Activated CD4-positive, alpha-beta T cell treated with anti-CD3 and anti-CD28 coated beads, Interleukin-2, amount 50 U/mL, for 24 hours (primary cell): ENCODE measurements at regions not wholly inside any gene's neighbourhood (a gene's known extent, or its start where the extent isn't known, plus 50 kb on each side); places are given as distances from the start of the nearest gene placed in this dataset.
"Not testable (repeated sequence)": the region's sequence is repeated elsewhere in the genome, so short reads cannot be mapped to it uniquely, and the experiment has no call there.

Experiments used
- DNase-seq, 2 donors: peaks; one replicate each; pipeline ENCODE4 v3.0.0-alpha.2; 2020; ENCODE audit warnings: low read depth in 1 of 2, low spot score in 1 of 2

GRCh38 chr15:95129574-95129973 is 898.2 kb downstream of the MCTP2 start:
- DNase-seq, result no peak

DNA sequence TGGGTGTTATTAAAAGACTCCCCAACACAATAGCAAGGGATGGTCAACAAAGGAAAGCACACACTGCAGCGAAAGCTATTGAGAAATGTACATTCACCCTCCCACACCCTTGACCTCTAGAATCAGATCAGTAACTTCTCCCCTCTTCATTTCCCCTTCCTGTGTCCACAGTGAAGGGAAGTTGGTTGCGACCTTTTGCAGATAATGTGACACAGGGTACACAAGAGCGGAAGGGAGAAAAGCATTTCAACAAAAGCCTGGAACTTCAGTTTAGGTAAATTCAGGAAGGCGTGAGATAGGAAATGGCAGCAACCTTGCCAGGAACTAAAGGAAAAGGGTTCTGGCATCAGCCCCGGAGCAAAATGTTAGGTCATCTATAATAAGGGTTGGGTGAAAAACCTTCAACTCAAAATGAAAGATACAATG is 899.8 kb downstream of the MCTP2 start:
- no peak for DNase-seq

- DNase-seq, result no peak
These were observed 901.4 kb downstream of the MCTP2 start for GRCh38 chr15:95132774-95133173.

GRCh38 chr15:95134431-95135110 is 903.2 kb downstream of the MCTP2 start:
- no peak for DNase-seq

- no peak for DNase-seq
These were observed 907.4 kb downstream of the MCTP2 start for GRCh38 chr15:95138604-95139270.

DNA sequence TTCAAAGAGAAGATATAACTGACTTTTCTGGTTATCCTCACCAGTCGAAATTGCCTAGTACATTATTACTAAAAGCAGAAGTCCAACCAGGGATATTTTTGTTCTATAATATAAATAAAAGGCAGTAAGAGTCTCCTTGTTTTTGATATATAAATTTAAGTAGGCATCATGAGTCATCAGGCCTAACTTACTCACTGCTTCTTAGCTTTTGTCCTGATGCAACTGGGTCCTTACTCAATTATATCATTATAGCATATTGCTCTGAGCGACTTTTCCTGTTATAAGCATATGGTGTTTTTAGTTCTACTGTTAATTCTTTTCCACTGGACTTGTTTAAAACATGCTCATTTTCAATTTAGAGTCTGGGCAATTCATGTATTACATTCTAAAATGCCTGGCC is 910.1 kb downstream of the MCTP2 start:
- DNase-seq, result no peak

DNA sequence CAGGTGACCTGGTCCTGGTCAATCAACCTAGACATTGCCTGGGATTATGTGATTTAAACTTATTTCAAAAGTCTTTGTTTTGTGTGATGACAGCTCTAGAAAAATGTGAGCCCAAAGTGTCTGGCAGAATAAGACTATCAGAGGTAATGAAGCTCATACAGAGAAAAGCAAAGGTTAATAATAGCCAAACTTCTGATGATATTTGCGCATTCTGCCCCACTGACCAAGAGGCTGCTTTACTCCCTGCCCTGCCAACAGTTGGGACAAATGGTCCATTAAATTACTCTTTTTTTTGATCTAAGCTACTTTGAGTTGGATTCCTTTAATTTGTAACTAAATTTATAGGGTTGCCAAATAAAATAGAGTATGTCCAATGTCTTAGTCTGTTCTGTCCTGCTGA is 911.2 kb downstream of the MCTP2 start:
- DNase-seq, result no peak

DNA sequence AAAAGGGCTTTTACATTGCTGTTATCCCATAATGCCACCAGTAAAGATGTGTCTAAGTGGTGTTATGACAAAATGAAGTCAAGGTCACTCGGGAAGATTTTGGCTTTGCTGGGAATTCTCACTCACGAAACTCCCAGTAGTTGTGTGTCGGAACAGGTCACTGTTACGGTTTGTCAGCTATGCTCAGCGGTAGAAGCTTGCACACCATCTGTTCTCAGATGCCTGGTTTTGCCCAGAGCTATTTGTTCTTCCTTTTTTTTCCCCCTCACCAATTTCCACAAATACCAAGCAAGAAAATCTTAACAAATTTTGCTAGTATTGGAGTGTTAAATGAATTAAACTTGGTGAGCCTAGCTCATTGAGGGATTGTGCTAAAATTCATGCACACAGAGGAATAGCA is 915.1 kb downstream of the MCTP2 start:
- no peak for DNase-seq

- no peak for DNase-seq
These were observed 916.8 kb downstream of the MCTP2 start for GRCh38 chr15:95148183-95148582.

- no peak for DNase-seq
These were observed 917.7 kb downstream of the MCTP2 start for GRCh38 chr15:95149036-95149435.

GRCh38 chr15:95149771-95150170 is 918.4 kb downstream of the MCTP2 start:
- no peak for DNase-seq

DNA sequence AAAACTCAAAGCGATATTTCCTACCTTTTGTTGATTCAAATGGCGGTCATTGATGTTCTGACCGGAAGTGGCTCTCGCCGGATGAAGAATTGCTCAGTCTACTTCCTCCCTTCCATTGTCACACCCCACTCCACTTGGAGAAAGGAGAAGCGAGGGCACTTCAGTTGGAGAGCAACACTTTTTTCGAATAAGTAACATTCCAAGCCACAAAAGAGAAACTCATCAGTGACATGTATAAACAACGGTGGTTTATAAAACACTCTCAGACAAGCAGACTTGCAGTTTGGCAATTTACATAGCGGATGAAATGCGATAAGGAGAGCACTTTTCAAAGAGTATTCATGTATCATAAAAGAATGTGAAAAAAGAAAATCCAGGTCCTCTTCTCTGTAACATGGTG is 919.1 kb downstream of the MCTP2 start:
- DNase-seq, result no peak

GRCh38 chr15:95152741-95153140 is 921.4 kb downstream of the MCTP2 start:
- DNase-seq, result no peak

- not testable (repeated sequence) for DNase-seq
These were observed 921.8 kb downstream of the MCTP2 start for GRCh38 chr15:95153201-95153600.

GRCh38 chr15:95160316-95160715 is 929.0 kb downstream of the MCTP2 start:
- DNase-seq, result no peak

DNA sequence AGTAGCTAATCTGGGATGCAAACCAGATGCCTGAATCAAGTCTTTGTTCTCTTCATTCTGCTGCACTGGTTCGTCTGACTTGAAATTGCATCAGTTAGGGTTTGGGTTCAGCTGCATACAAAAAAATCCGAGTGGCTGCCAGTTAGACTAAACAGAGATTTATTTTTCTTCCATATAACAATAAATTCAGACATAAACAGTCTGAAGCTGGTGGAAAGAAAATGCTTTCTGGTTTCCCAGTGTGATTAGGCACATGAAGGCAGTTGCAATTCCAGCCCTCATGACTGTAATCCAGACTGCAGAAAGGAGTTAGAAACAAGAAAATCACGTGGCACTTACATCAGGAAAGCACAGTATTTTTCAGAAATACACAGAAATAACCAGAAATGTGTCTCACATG is 930.7 kb downstream of the MCTP2 start:
- DNase-seq, result no peak

- no peak for DNase-seq
These were observed 931.2 kb downstream of the MCTP2 start for GRCh38 chr15:95162531-95162930.

DNA sequence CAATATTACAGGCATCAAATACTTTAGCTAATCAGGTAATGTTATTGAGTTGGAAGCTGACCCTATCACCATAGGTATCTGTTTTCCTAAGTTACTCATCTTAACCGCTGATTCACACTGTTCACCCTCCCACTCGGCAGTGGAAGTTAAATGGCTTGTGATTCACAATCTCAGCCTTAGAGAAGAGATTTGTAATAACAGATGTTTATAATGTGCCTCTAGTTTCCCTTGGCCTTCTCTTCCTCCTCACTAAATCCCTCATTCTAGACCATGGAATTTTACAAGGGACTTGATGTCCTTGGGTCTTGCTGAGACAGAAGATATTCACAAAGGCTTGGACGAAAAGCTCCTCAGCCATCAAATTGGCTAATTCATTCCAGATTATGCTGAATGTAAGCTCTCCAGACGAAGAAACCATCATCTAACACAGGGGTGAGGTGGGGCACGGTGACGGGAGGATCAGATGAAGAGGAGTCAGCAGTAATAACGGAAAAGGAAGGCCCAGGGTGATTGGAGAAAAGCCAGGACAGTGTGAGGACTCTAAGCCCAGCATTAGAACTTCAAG is 931.7 kb downstream of the MCTP2 start:
- DNase-seq, result no peak

GRCh38 chr15:95168152-95168551 is 936.8 kb downstream of the MCTP2 start:
- no peak for DNase-seq

DNA sequence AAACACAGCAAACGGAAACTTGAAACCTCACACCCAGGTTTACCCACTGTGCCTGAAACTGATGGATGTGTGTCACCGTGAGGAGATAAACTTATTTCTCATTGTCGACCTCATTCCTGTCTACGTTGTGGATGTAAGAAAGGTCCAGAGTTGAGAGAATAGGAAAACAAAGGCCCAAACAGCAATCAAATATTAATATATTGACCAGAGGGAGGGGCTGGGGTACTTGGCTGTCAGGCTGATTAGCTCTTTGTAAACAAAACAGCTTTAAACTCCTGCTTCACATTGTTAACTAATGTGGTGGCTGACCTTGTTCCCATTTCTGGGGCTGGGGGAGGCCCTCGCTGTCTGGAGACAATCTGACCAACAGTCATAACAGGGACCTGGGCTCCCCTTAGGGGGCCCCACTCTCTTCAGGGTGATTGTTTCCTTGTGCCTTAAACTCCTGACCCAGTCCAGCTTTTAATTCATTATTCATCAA is 937.6 kb downstream of the MCTP2 start:
- DNase-seq, result no peak

DNA sequence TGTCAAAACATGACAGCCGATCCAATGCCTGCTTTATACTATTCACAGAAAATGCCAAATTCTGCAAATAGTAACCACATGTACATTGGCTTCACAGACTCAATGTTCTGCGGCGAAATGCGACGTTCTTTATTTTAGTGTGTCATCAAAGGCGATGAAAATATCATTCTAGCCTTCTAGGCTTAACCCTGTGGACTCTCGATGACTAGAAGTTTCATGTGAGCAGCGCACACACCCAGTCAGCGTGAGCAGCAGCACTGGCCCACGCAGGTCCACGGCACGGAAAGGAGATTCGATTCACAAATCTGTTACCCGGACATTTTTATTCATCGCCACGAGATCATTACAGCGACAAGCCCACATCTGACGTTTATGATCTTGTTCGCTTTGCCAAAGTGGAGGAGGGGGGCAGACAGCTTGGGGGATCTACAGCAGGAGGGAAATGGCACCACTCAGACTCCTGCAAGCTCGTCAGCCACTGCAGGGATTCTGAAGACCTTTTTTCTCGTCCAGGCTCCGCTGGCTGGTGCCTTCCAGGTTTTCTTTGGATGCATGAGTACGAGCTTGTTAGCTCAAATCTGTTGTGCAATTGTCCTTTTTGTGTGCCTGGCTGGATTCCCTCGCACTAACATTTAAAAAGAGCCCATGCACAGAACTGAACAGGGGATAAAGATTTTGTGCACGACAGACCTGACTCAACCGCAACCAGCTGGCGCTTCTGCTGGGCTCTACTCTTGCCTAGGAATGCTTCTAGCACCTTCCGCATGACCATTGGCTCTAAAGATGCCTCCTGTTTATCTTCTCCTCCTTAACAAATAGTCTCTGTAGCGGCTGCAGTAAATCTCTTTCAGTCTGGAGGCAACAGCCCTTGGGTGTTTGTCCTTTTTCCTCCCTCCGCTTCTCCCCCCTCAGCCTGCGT is 938.4 kb downstream of the MCTP2 start:
- DNase-seq, result no peak
